ENCODE measurements at regions not wholly inside any gene's neighbourhood (a gene's known extent, or its start where the extent isn't known, plus 50 kb on each side); places are given as distances from the start of the nearest gene placed in this dataset.
"Not testable (repeated sequence)": the region's sequence is repeated elsewhere in the genome, so short reads cannot be mapped to it uniquely, and the experiment has no call there.

GRCh38 chr19:28582344-28582743 lies 630.6 kb downstream of the UQCRFS1 start:
- DNase-seq, result no peak

DNA sequence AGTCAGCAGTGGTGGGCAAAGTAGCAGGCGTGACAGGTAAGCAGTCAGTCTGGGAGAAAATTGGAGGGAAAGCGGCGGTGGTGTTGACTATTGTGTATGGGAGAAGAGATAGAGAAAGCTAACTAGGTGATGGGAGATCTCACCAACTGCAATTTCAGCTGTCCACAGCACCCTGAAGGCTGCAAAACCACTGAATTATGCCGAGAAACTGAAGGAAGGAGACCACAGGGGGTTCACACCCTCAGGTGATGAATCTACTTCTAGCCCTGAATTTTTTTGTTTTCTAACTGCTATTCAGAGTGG lies 631.5 kb downstream of the UQCRFS1 start:
- no peak for DNase-seq

GRCh38 chr19:28578786-28579505 lies 634.0 kb downstream of the UQCRFS1 start:
- no peak for DNase-seq

DNA sequence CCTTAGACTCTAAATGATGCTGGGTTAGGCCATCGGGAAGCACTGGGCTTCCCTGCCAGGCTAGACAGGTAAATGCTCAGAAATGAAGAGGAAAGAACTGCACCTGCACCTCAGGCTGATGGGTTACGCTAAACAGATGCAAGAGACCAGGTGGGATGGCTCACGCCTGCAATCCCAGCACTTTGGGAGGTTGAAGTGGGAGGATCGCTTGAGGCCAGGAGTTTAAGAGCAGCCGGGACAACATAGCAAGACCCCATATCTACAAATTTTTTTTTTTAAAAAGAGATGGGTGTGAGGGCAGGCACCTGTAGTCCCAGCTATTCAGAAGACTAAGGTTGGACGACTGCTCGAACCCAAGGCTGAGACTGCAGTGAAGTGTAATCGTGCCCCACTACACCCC lies 634.7 kb downstream of the UQCRFS1 start:
- DNase-seq, result no peak

DNA sequence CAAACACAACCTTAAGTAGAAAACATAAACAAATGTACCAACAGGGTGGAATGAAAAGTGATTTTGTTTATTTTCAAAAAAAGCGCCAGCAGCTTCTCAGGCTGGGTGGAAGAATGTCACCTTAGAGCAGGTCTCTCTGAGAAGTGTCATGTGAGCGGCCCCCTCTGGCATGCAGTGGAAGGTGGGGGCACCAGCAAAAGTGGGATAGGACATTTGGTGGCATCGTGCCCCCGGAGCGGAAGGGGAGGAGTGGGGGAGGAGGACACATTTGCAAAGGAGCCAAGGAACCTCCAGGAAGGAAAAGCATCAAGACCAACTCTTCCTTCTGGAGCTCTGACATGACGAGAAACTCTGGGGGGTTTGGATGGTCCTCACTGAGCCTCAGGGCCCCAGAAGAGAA lies 635.3 kb downstream of the UQCRFS1 start:
- DNase-seq, result no peak

DNA sequence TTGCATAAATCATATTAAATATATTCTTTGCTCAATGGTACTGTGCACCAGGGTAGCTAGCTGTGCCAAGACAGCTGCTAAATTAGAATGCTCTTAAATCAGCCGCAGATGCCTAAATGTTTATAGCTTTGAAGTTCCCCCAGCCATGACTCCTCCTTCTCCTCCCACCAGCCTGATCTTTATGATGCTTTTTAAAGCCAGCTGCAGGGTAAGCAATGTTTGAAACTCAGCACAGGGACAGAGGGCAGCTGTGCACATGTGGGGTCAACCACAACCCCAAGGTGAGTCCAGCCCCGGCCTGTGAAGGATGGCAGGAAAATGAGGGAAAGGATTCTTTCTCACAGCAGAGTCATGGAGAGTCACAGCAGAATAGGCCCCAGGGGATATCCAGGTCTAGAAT lies 635.7 kb downstream of the UQCRFS1 start:
- DNase-seq, result no peak

- no peak for DNase-seq
Observed at GRCh38 chr19:28575816-28576215, 637.1 kb downstream of the UQCRFS1 start.

- not testable (repeated sequence) for DNase-seq
Observed at GRCh38 chr19:28575312-28575711, 637.6 kb downstream of the UQCRFS1 start.

- DNase-seq, result no peak
Observed at GRCh38 chr19:28574212-28574611, 638.7 kb downstream of the UQCRFS1 start.

GRCh38 chr19:28569132-28570131 lies 643.5 kb downstream of the UQCRFS1 start:
- DNase-seq, result no peak

DNA sequence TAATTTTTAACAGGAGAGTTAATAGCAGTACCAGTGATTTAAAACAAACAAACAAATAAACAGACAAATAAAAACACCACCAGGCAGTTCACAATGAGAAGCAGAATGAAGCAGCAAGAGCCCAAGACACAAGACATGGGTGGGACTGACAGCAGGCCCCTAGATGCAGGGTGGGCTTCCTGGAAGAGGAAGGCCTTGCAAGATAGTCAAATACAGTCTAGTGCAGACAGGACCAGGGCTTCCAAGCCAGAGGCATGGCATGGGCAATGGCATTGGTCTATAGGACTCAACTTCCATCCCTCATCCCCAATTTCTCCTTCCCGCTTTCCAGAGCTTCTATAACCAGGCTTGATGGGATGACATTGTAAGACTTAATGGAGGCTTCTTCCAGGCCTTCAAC lies 645.1 kb downstream of the UQCRFS1 start:
- DNase-seq, result no peak

DNA sequence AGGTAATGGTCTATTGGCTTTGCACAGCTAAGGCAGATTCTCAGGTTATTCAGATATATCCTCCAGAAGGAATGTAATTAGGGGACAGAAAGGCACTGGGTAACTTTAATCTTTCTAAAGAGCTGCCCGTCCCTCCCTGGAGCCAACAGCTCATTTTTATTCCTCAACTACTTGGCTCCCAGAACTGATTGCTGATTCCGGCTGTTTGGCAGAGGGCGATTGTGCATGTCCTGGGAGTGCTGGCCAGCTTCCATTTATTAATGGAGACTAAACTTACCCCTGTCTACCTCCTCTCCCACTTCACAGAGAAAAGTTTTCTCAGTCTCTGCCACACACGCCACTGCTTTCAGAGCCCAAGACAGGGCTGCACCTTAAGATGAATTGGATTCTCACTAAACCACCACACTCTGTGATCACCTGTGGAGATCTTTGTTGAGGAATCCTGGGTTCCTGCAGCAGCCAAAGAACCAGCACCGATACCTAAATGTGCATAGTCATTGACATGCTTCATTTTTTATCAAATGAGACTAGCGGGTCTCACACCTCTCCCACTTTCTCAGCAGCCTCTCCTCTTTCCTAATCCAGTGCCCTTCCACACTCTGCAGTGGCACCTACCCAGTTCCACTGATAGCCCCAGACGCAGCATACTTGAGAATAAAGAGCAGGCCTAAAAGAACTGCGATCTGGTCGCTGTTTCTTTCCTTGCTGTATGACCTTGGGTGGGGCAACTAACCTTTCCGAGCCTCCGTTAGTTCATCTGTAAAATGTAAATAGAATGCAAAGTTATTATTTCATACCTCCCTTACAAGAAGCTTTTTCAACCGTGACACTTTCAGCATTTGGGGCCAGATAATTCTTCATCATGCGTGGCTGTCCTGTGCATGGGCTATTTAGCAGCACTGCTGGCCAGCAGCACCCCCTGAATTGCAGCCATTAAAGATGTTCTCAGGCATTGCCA lies 648.7 kb downstream of the UQCRFS1 start:
- DNase-seq, result no peak

DNA sequence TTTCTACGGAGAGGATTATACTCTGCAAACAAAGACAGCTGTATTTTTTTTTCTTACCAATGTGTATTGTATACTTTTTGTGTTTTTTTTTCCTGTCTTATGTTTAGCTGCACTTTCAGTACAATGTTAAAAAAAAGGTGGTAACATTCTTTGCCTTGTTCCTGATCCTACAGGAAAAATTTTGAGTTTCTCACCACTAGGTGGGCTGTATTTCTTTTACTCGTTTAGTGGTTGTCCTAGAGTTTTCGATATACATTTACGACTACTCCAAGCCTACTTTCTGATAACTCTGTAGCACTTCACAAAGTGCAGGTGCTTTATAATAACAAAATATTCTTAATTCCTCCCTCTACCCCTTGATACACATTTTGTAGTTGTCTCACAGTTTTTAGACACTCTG lies 652.2 kb downstream of the UQCRFS1 start:
- DNase-seq, result no peak

DNA sequence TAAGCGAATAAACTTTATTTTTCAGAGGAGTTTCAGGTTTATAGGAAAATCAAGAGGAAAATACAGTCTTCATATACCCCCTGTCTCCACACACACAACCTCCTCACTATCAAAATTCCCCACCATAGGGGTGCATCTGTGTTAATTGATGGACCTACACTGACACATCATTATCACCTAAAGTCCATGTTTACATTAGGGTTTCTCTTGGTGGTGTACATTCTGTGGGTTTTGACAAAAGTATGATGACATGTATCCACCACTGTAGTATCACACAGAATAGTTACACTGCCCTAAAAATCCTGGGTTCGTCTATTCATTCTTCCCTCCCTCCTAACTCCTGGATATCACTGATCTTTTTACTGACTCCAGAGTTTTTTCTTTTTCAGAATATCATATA lies 654.2 kb downstream of the UQCRFS1 start:
- no peak for DNase-seq

- no peak for DNase-seq
Observed at GRCh38 chr19:28556371-28556770, 656.6 kb downstream of the UQCRFS1 start.

DNA sequence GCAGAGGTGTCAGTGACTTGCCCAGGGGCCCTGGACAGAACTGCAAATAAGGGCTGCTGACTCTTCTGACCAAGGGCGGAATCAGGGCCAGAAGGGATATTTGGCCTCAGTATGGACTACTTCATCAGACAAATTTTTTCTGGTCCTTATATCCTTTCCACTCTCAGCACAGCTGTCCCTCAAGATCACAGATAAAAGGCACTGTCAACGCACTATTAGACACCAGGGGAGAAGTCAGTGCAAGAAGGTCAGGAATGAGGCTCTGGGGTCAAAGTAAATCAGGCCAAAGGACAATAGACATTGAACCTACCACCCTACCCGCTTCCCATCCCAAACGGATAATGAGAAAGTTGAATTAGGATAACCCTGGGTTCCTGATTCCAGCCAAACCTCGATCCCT lies 657.6 kb downstream of the UQCRFS1 start:
- DNase-seq, result no peak

- no peak for DNase-seq
Observed at GRCh38 chr19:28554321-28555091, 658.4 kb downstream of the UQCRFS1 start.

DNA sequence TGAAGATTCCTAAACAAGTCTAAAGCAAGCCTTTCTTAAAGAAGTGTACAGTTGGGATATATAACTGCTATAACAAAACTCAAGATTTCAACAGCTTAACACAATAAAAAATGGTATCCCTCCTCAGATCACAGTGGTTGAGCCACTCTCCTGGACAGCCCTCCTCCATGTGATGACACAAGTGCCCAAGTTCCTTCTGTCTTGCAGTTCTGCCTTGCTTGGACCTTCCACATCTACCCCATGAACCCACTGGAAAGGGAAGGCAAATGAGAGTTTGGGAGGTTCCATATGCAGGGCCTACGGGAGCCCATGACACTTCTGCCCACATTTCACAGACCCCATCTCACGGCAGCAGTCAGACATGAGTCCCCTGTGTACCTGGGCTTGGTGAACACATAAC lies 659.2 kb downstream of the UQCRFS1 start:
- no peak for DNase-seq

- no peak for DNase-seq
Observed at GRCh38 chr19:28553005-28553404, 659.9 kb downstream of the UQCRFS1 start.

- DNase-seq, result no peak
Observed at GRCh38 chr19:28549680-28550277, 663.2 kb downstream of the UQCRFS1 start.

GRCh38 chr19:28546148-28546685 lies 666.7 kb downstream of the UQCRFS1 start:
- no peak for DNase-seq

- DNase-seq, result not testable (repeated sequence)
Observed at GRCh38 chr19:28545397-28545796, 667.6 kb downstream of the UQCRFS1 start.
